Keratinocyte (primary cell): ENCODE measurements at regions not wholly inside any gene's neighbourhood (a gene's known extent, or its start where the extent isn't known, plus 50 kb on each side); places are given as distances from the start of the nearest gene placed in this dataset.

Experiments
- DNase-seq: peaks from one replicate; pipeline ENCODE4 v3.0.0-alpha.2; 2011; ENCODE audit warnings: low read depth, missing footprints, low spot score
- FAIRE-seq: peaks from 2 replicates; lab custom pipeline; 2011; peaks lifted over from hg19 to GRCh38; lab: Jason Lieb, UNC
- H2AFZ ChIP-seq: 2 replicates; pipeline ENCODE4 v1.6.0; 2012; ENCODE audit warnings: low read length, control low read depth, inconsistent platforms; ENCODE audit not compliant: control insufficient read depth
- H3K27ac ChIP-seq: 2 replicates; pipeline ENCODE4 v1.5.1; 2011; ENCODE audit warnings: low read length; ENCODE audit not compliant: control insufficient read depth, insufficient read depth
- H3K27me3 ChIP-seq: 3 replicates; pipeline ENCODE4 v1.6.0; 2011; ENCODE audit warnings: low read length; ENCODE audit not compliant: control insufficient read depth, insufficient read depth; ENCODE audit errors: extremely low read depth
- H3K36me3 ChIP-seq, 2 experiments: 2 replicates in 1 of 2; 3 replicates in 1 of 2; pipeline ENCODE4 v1.5.1; 2011; ENCODE audit warnings: low read length in 2 of 2, mild to moderate bottlenecking in 1 of 2; ENCODE audit not compliant: control insufficient read depth in 2 of 2, insufficient read depth in 2 of 2; ENCODE audit errors: extremely low read depth in 1 of 2
- H3K4me1 ChIP-seq: 3 replicates; pipeline ENCODE4 v1.5.1; 2011; ENCODE audit warnings: low read length; ENCODE audit not compliant: control insufficient read depth, insufficient read depth; ENCODE audit errors: extremely low read depth
- H3K4me2 ChIP-seq: 3 replicates; pipeline ENCODE4 v1.6.0; 2011; ENCODE audit warnings: low read depth, low read length; ENCODE audit not compliant: control insufficient read depth, insufficient read depth; ENCODE audit errors: extremely low read depth
- H3K4me3 ChIP-seq, 3 experiments: fragments of 200-600 bp in 1 of 3; sonication (generic) in 1 of 3; 2 replicates in 2 of 3; 3 replicates in 1 of 3; pipeline ENCODE4 v1.5.1; 2011 to 2016; ENCODE audit warnings: low read length in 3 of 3, mild to moderate bottlenecking in 3 of 3, control low read depth in 2 of 3, inconsistent platforms in 1 of 3, low read depth in 1 of 3, mixed read lengths in 1 of 3, mixed run types in 1 of 3, moderate library complexity in 1 of 3; ENCODE audit not compliant: control insufficient read depth in 2 of 3, insufficient read depth in 2 of 3; ENCODE audit errors: extremely low read depth in 1 of 3
- H3K79me2 ChIP-seq: 2 replicates; pipeline ENCODE4 v1.6.0; 2012; ENCODE audit warnings: low read length; ENCODE audit not compliant: control insufficient read depth, insufficient read depth
- H3K9ac ChIP-seq: 3 replicates; pipeline ENCODE4 v1.6.0; 2011; ENCODE audit warnings: low read length; ENCODE audit not compliant: control insufficient read depth, insufficient read depth; ENCODE audit errors: extremely low read depth
- H3K9me1 ChIP-seq: 3 replicates; pipeline ENCODE4 v1.6.0; 2011; ENCODE audit warnings: low read length; ENCODE audit not compliant: control insufficient read depth, insufficient read depth; ENCODE audit errors: extremely low read depth
- H3K9me3 ChIP-seq: 2 replicates; pipeline ENCODE4 v1.5.1; 2012; ENCODE audit warnings: low read depth, low read length; ENCODE audit not compliant: control insufficient read depth
- H4K20me1 ChIP-seq: 3 replicates; pipeline ENCODE4 v1.6.0; 2011; ENCODE audit warnings: low read length; ENCODE audit not compliant: control insufficient read depth, insufficient read depth; ENCODE audit errors: extremely low read depth
- CTCF ChIP-seq, 3 experiments: IDR thresholded peaks in 1 of 3; conservative IDR thresholded peaks in 1 of 3; optimal IDR thresholded peaks in 1 of 3; 2 replicates in 2 of 3; 3 replicates in 1 of 3; pipeline versions ENCODE3 to v1.5.1; 2011; ENCODE audit warnings: low read length in 3 of 3, mild to moderate bottlenecking in 3 of 3, moderate library complexity in 2 of 3, control low read depth in 1 of 3, inconsistent platforms in 1 of 3; ENCODE audit not compliant: insufficient read depth in 2 of 3; ENCODE audit errors: extremely low read depth in 1 of 3
- EZH2 ChIP-seq: IDR thresholded peaks from one replicate; pipeline ENCODE4 v1.6.1; 2012; ENCODE audit warnings: inconsistent platforms, mild to moderate bottlenecking, low read length, moderate library complexity
- dilution Hi-C: fragments of 300-500 bp; cut with MboI; formaldehyde crosslinking; loops from one replicate; pipeline ENCODE4 v1.7.0; 2020; ENCODE audit warnings: low sequenced_read_pairs; ENCODE audit not compliant: extremely low pct_ligation_motif_present

GRCh38 chr14:89701211-89702043 lies 253.1 kb downstream of the EFCAB11 start:
- no peak for TF ChIP-seq EZH2
- TF ChIP-seq CTCF (optimal IDR thresholded peaks at IDR 0.05 in 1 of 3, IDR thresholded peaks at IDR 0.05 in 1 of 3, conservative IDR thresholded peaks at IDR 0.05 in 1 of 3; ENCODE audit: extremely low read depth in 1 of 3, insufficient read depth in 2 of 3, low read length in 3 of 3): no peak
- Histone ChIP-seq H3K9ac (peak overlapping the region; percentile 69), H3K4me1 (peaks cover 10% of the 10 kb centered on the region), H3K9me3 (no peaks in the 10 kb centered on the region), H3K9me1 (no peaks in the 10 kb centered on the region), H3K4me3 (peak overlapping the region; percentile 58 to 82 (median 67)), H3K79me2 (no peaks in the 10 kb centered on the region), H4K20me1 (no peaks in the 10 kb centered on the region), H3K36me3 (no peaks in the 10 kb centered on the region), H3K4me2 (peak overlapping the region; percentile 94), H3K27me3 (no peaks in the 10 kb centered on the region), H3K27ac (peak overlapping the region; percentile 58), H2AFZ (peak overlapping the region; percentile 90)
- dilution Hi-C loops: no loop called here
- DNase-seq: no peak
- no peak for FAIRE-seq

- dilution Hi-C loops: no loop called here
These were observed 253.7 kb downstream of the EFCAB11 start for GRCh38 chr14:89700801-89701200.

More at GRCh38 chr14:89700801-89701200, 253.7 kb downstream of the EFCAB11 start:
- TF ChIP-seq CTCF (optimal IDR thresholded peaks at IDR 0.05 in 1 of 3, IDR thresholded peaks at IDR 0.05 in 1 of 3, conservative IDR thresholded peaks at IDR 0.05 in 1 of 3; ENCODE audit: extremely low read depth in 1 of 3, insufficient read depth in 2 of 3, low read length in 3 of 3): no peak
- no peak for TF ChIP-seq EZH2
- no peaks in the 10 kb centered on the region for H3K27me3 ChIP-seq
- DNase-seq (no peak), FAIRE-seq (no peak)
- H2AFZ ChIP-seq: no peak overlapping the region
- H3K9me3 ChIP-seq: no peaks in the 10 kb centered on the region
- no peak overlapping the region for H3K9ac ChIP-seq
- H3K4me1 ChIP-seq: peaks cover 10% of the 10 kb centered on the region
- no peak overlapping the region for H3K27ac ChIP-seq
- H3K9me1 ChIP-seq: no peaks in the 10 kb centered on the region
- H3K36me3 ChIP-seq: no peaks in the 10 kb centered on the region
- peak overlapping the region; percentile 58 to 75 (median 67) for H3K4me3 ChIP-seq
- H4K20me1 ChIP-seq: no peaks in the 10 kb centered on the region
- H3K4me2 ChIP-seq: peak overlapping the region; percentile 70
- H3K79me2 ChIP-seq: no peaks in the 10 kb centered on the region
